ENCODE measurements at regions not wholly inside any gene's neighbourhood (a gene's known extent, or its start where the extent isn't known, plus 50 kb on each side); places are given as distances from the start of the nearest gene placed in this dataset.

DNA sequence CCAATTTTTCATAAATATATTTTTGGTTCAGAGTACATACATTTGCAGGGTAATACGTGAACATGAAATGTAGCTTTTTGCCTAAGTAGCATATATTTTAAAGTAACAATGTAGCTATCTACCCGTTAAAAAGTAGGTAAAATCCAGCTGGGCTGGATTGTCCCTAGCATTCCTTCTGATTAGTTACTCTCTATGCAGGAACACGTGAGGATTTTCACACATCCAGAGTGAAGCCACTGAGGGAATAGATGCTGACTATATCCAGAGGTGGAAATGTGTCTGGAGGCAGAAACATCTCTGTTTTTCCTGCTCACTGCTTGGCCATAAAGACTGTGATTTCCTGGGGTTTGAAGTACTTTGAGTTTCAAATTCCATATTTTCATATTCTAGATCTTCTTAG lies 338.9 kb upstream of the KIAA1217 start:
- H3K27ac ChIP-seq (ENCODE audit: low read depth, low read length) = no peak overlapping the region

DNA sequence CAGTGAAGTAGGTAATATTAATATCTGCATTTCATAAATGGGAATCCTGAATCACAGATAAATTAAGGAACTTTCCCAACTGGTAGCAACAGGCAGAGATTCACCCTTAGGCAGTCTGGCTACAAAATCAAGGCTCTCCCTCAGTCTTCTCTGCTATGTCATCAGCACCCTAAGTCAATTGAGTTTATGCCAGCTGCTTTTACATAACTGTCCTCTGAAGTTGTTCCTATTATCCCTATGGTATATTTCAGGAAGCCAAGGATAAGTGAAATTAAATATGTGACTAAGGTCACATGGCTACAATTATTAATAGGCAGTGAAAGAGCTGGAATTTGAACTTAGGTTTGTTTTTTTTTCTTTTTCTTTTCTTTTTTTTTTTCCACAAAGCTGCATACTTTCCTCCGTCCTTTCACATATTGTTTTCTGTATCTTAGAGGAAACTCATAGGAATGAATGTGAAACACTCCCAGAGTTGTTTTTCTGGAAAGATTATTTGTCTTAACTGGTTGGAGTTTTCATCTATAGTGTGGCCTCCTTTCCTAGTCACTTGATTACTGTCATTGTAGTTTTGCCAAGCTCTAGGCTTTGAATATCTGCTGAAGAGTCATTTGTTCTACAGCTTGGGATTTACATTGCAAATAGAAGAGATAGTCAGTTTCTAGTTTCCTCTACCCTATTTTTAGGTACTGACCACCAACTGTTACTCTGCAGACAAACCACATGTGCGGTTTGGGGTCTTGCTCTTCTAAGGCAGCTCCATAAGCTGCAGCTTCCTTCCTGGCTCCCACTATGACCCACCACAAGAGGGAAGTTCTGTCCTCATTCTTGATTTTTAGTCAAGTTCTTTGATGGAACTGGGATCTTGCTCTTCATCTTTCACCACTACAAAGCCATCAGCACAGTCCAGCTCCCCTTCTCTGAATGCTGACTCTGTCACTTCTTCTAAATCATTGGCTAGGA lies 338.0 kb upstream of the KIAA1217 start:
- H3K36me3 ChIP-seq (ENCODE audit: insufficient read depth, low read length) = no peaks in the 10 kb centered on the region
- WGBS = 63% methylated on average over 1 of the region's 2 CpGs
- no peak overlapping the region for H3K4me3 ChIP-seq (ENCODE audit: low read length)
- no peak overlapping the region for H3K9ac ChIP-seq (ENCODE audit: low read depth, low read length)
- H3K27ac ChIP-seq (ENCODE audit: low read depth, low read length) = no peak overlapping the region
- peaks cover 18% of the 10 kb centered on the region for H3K4me1 ChIP-seq (ENCODE audit: insufficient read depth, low read length)
- no peaks in the 10 kb centered on the region for H3K9me3 ChIP-seq (ENCODE audit: insufficient read depth, low read depth, low read length)
- H3K27me3 ChIP-seq (ENCODE audit: insufficient read depth, low read length) = no peaks in the 10 kb centered on the region

More for the DNA sequence above, 338.9 kb upstream of the KIAA1217 start:
- Histone ChIP-seq H3K9me3 (ENCODE audit: insufficient read depth, low read depth, low read length) (no peaks in the 10 kb centered on the region), H3K27me3 (ENCODE audit: insufficient read depth, low read length) (no peaks in the 10 kb centered on the region), H3K4me3 (ENCODE audit: low read length) (no peak overlapping the region), H3K4me1 (ENCODE audit: insufficient read depth, low read length) (peaks cover 18% of the 10 kb centered on the region), H3K36me3 (ENCODE audit: insufficient read depth, low read length) (no peaks in the 10 kb centered on the region), H3K9ac (ENCODE audit: low read depth, low read length) (no peak overlapping the region)
- WGBS = 85% methylated on average over 3 of the region's 3 CpGs

DNA sequence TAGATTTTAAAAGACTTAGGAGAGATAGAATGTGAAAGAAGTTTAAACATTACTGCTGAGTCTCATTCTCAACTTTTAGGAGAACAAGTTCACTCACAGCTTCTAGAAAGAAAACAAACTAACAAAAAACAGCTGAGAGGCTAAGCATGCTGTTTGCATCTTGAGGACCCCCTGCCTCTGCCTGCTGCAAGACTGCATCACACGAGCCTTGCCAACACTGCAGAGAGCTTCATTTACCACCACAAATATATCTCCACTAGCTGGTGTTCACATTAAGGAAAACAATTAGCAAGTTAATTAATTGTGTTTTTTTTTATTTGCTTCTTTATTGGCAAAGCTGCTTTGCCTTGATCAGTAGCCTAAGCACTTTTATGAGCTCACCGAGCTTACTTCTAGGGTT lies 336.6 kb upstream of the KIAA1217 start:
- no peaks in the 10 kb centered on the region for H3K36me3 ChIP-seq (ENCODE audit: insufficient read depth, low read length)
- no peak overlapping the region for H3K9ac ChIP-seq (ENCODE audit: low read depth, low read length)
- H3K4me3 ChIP-seq (ENCODE audit: low read length) = no peak overlapping the region
- WGBS = 60% methylated on average over 2 of the region's 2 CpGs
- peaks cover 18% of the 10 kb centered on the region for H3K4me1 ChIP-seq (ENCODE audit: insufficient read depth, low read length)
- H3K9me3 ChIP-seq (ENCODE audit: insufficient read depth, low read depth, low read length) = no peaks in the 10 kb centered on the region
- no peaks in the 10 kb centered on the region for H3K27me3 ChIP-seq (ENCODE audit: insufficient read depth, low read length)
- no peak overlapping the region for H3K27ac ChIP-seq (ENCODE audit: low read depth, low read length)

DNA sequence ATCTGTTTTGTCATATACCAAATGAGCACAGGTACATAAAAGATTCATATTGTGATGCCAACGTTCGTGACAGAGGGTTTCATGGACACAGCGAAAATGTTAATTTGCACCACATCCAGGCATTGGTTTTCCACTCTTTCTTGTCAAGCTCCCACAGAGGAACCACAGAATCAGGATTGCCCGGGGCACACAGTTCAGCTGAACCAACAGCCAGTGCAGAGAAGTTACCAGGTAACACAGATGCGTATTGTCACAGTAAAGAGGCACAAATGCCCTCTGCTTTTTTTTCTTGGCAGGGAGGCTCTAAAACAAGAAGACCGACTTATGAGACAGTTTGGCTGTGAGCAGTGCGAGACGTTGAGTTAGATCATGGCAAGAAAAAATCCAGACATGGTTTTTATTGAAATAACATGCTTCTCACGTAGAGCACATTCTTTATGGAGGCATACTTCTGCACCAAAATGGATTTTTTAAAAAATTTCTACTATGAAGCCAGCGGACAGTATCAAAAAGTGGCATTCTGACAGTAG lies 331.1 kb upstream of the KIAA1217 start:
- no peak overlapping the region for H3K4me3 ChIP-seq (ENCODE audit: low read length)
- no peaks in the 10 kb centered on the region for H3K4me1 ChIP-seq (ENCODE audit: insufficient read depth, low read length)
- no peaks in the 10 kb centered on the region for H3K9me3 ChIP-seq (ENCODE audit: insufficient read depth, low read depth, low read length)
- H3K27me3 ChIP-seq (ENCODE audit: insufficient read depth, low read length) = no peaks in the 10 kb centered on the region
- H3K9ac ChIP-seq (ENCODE audit: low read depth, low read length) = no peak overlapping the region
- WGBS = 95% methylated on average over 10 of the region's 10 CpGs
- H3K27ac ChIP-seq (ENCODE audit: low read depth, low read length) = no peak overlapping the region
- no peaks in the 10 kb centered on the region for H3K36me3 ChIP-seq (ENCODE audit: insufficient read depth, low read length)

DNA sequence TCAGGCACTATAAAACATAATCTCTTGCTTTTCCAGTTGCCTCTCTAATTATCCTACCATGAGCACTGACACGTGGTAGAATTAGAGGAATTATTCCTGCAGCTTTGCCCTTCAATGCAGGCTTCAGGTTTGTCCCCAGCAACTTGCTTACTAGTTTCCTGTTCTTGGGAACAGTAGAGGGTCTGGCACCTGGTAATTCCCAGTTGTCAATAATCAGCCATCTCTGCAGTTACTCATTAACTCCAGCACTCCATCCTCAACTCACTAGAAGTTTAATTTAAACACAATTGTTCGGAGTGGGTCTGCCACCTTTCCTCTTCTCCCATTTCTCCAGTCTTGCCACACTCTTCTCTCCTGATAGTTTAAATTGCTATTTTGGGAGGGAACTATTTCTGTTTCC lies 324.3 kb upstream of the KIAA1217 start:
- Histone ChIP-seq H3K9me3 (ENCODE audit: insufficient read depth, low read depth, low read length) (no peaks in the 10 kb centered on the region), H3K9ac (ENCODE audit: low read depth, low read length) (no peak overlapping the region), H3K4me3 (ENCODE audit: low read length) (no peak overlapping the region), H3K27ac (ENCODE audit: low read depth, low read length) (no peak overlapping the region), H3K36me3 (ENCODE audit: insufficient read depth, low read length) (no peaks in the 10 kb centered on the region), H3K27me3 (ENCODE audit: insufficient read depth, low read length) (no peaks in the 10 kb centered on the region), H3K4me1 (ENCODE audit: insufficient read depth, low read length) (no peaks in the 10 kb centered on the region)
- 86% methylated on average over 2 of the region's 2 CpGs for WGBS

DNA sequence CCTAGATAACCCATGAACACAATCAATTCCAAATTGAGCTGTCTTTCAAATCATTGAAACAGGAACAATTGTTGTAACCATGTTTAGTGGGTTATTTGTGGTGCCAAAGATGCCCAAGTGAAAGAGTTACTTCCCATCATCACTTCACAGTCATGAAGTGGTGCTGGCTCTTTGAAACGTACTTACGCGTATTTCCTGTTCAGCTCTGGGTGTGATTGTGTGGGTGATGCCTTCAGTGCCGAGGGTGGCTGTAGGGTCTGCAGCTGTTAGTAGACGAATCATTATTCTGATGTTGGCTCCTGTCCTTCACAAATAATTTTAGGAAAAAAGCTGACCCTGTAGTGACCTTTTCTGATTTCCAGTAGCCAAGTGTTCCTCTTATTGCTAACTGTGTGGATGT lies 323.1 kb upstream of the KIAA1217 start:
- no peaks in the 10 kb centered on the region for H3K4me1 ChIP-seq (ENCODE audit: insufficient read depth, low read length)
- no peaks in the 10 kb centered on the region for H3K27me3 ChIP-seq (ENCODE audit: insufficient read depth, low read length)
- no peaks in the 10 kb centered on the region for H3K36me3 ChIP-seq (ENCODE audit: insufficient read depth, low read length)
- WGBS = 96% methylated on average over 5 of the region's 5 CpGs
- no peaks in the 10 kb centered on the region for H3K9me3 ChIP-seq (ENCODE audit: insufficient read depth, low read depth, low read length)
- H3K4me3 ChIP-seq (ENCODE audit: low read length) = no peak overlapping the region
- H3K27ac ChIP-seq (ENCODE audit: low read depth, low read length) = no peak overlapping the region
- H3K9ac ChIP-seq (ENCODE audit: low read depth, low read length) = no peak overlapping the region

DNA sequence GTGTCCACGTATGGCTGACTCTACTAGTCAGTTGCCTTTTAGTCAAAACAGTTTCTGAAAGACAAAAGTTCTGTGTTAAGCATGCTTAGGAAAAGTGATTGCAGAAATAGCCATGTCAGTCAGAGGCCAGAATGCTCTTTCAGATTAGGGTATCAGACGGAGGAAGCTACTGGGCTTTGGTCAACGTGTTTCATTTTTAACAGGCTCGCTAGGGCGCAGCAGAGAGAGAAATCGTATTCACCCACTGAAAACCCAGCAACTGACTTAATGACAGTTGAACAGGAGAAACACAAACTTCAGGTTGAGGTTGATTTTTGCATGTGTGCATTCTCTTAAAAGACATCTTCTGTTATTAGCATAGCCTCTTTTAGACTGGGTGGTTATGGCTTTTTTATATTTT lies 322.6 kb upstream of the KIAA1217 start:
- H3K9me3 ChIP-seq (ENCODE audit: insufficient read depth, low read depth, low read length) = no peaks in the 10 kb centered on the region
- H3K4me3 ChIP-seq (ENCODE audit: low read length) = no peak overlapping the region
- WGBS = 66% methylated on average over 6 of the region's 6 CpGs
- no peaks in the 10 kb centered on the region for H3K27me3 ChIP-seq (ENCODE audit: insufficient read depth, low read length)
- H3K4me1 ChIP-seq (ENCODE audit: insufficient read depth, low read length) = no peaks in the 10 kb centered on the region
- no peaks in the 10 kb centered on the region for H3K36me3 ChIP-seq (ENCODE audit: insufficient read depth, low read length)
- no peak overlapping the region for H3K27ac ChIP-seq (ENCODE audit: low read depth, low read length)
- no peak overlapping the region for H3K9ac ChIP-seq (ENCODE audit: low read depth, low read length)

DNA sequence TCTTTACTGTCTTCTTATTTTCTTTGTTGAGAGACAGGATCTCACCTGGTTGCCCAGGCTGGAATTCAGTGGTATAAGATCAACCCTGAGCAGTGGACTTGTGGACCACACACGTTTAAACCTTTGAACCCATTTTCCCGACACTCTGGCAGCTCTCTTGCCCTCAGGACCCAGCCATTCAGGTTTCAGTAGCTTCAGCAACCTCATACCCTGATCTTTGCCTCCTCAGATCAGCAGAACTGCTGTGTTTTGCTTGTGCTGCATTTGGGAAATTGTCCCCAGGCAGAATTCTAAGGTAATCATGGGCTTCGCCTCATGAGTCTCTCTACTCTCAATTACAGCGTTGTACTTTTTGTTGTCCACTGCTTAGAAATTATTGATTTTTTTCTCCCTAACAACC lies 317.6 kb upstream of the KIAA1217 start:
- Histone ChIP-seq H3K27ac (ENCODE audit: low read depth, low read length) (no peak overlapping the region), H3K4me1 (ENCODE audit: insufficient read depth, low read length) (no peaks in the 10 kb centered on the region), H3K4me3 (ENCODE audit: low read length) (no peak overlapping the region), H3K9ac (ENCODE audit: low read depth, low read length) (no peak overlapping the region), H3K27me3 (ENCODE audit: insufficient read depth, low read length) (no peaks in the 10 kb centered on the region), H3K36me3 (ENCODE audit: insufficient read depth, low read length) (no peaks in the 10 kb centered on the region), H3K9me3 (ENCODE audit: insufficient read depth, low read depth, low read length) (no peaks in the 10 kb centered on the region)
- WGBS = 92% methylated on average over 3 of the region's 4 CpGs

DNA sequence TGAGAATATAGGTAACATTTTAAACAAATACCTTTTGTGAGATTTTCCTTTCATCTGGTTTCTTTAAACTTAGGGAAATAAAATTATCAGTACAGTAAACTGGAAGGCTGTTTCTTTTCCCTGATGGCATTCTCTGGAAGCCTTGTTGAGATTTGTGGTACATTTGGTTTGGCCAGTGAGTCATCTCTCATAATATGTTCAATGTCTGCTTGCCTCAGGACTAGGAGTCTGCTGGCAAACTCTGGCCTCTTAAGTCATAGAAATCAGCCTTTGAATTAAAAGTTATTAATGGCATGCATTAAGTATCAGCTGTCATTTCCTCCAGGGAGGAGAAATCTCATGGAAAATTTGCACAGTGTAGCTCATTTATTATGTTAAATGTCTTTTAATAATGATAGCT lies 316.6 kb upstream of the KIAA1217 start:
- Histone ChIP-seq H3K9ac (ENCODE audit: low read depth, low read length) (no peak overlapping the region), H3K4me1 (ENCODE audit: insufficient read depth, low read length) (no peaks in the 10 kb centered on the region), H3K36me3 (ENCODE audit: insufficient read depth, low read length) (no peaks in the 10 kb centered on the region), H3K27ac (ENCODE audit: low read depth, low read length) (no peak overlapping the region), H3K4me3 (ENCODE audit: low read length) (no peak overlapping the region), H3K9me3 (ENCODE audit: insufficient read depth, low read depth, low read length) (no peaks in the 10 kb centered on the region), H3K27me3 (ENCODE audit: insufficient read depth, low read length) (no peaks in the 10 kb centered on the region)

DNA sequence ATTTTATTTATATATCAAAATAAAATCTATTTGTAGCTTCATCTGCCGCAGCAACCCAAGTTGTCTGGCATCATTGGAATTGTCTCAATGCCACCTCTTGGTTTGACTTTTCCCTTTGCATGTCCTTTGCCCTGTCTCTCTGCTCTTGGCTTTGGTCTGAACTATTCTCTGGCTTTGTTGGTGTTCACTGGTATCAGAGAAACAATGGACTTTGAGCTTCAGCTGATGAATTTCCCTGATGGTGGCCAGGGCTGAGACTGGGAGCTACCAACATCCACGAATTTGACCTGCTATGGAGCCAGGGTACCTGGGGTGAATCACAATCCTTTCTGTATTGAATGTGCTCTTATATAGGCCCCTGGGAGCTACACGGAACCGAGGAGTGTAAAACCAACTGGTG lies 311.7 kb upstream of the KIAA1217 start:
- Histone ChIP-seq H3K27me3 (ENCODE audit: insufficient read depth, low read length) (no peaks in the 10 kb centered on the region), H3K4me1 (ENCODE audit: insufficient read depth, low read length) (no peaks in the 10 kb centered on the region), H3K4me3 (ENCODE audit: low read length) (no peak overlapping the region), H3K36me3 (ENCODE audit: insufficient read depth, low read length) (no peaks in the 10 kb centered on the region), H3K9me3 (ENCODE audit: insufficient read depth, low read depth, low read length) (no peaks in the 10 kb centered on the region), H3K27ac (ENCODE audit: low read depth, low read length) (no peak overlapping the region), H3K9ac (ENCODE audit: low read depth, low read length) (no peak overlapping the region)
- WGBS = 96% methylated on average over 4 of the region's 4 CpGs

DNA sequence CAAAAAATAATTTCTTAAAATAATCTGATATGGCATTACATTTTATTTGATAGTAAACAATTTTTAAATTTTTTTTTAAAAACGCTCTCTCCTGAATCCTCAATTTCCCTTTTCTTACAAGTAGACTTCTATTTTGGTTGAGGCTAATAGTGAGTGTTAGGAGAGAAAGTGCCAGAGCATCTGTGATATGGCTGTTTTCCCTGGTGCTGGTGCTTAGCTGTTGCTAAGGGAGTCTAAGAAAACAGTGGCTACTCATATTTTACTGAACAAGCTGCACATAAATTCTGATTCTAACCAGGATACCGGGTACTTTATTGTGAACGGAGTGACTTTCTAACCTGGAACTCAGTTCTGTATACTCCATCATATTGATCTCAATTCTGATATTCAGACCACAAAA lies 311.1 kb upstream of the KIAA1217 start:
- Histone ChIP-seq H3K36me3 (ENCODE audit: insufficient read depth, low read length) (no peaks in the 10 kb centered on the region), H3K27me3 (ENCODE audit: insufficient read depth, low read length) (no peaks in the 10 kb centered on the region), H3K27ac (ENCODE audit: low read depth, low read length) (no peak overlapping the region), H3K9ac (ENCODE audit: low read depth, low read length) (no peak overlapping the region), H3K4me3 (ENCODE audit: low read length) (no peak overlapping the region), H3K4me1 (ENCODE audit: insufficient read depth, low read length) (no peaks in the 10 kb centered on the region), H3K9me3 (ENCODE audit: insufficient read depth, low read depth, low read length) (no peaks in the 10 kb centered on the region)
- WGBS = 96% methylated on average over 2 of the region's 3 CpGs

All from HUES64 (cell line).